Neural cell (in vitro differentiated cells): ENCODE measurements at regions not wholly inside any gene's neighbourhood (a gene's known extent, or its start where the extent isn't known, plus 50 kb on each side); places are given as distances from the start of the nearest gene placed in this dataset.

Source experiments
- H2AFZ ChIP-seq: fragments of 200-600, 300-800 bp; sonication (generic), shearing (Covaris generic); 2 replicates; pipeline ENCODE4 v1.6.0; 2014; ENCODE audit warnings: low read depth, mild to moderate bottlenecking, antibody characterized with exemption, low read length, moderate library complexity
- H3F3A ChIP-seq: fragments of 200-600 bp; shearing (Covaris generic); 2 replicates; pipeline ENCODE4 v1.6.1; 2016; ENCODE audit warnings: mild to moderate bottlenecking, moderate library complexity, mixed read lengths, antibody characterized with exemption, low read length; ENCODE audit not compliant: insufficient read depth, poor library complexity, severe bottlenecking
- H3K27ac ChIP-seq: fragments of 200-600, 300-800 bp; sonication (generic), shearing (Covaris generic); 2 replicates; pipeline ENCODE4 v1.5.1; 2014; ENCODE audit warnings: mild to moderate bottlenecking, low read length, moderate library complexity
- H3K27me3 ChIP-seq: fragments of 300-800, 200-600 bp; sonication (generic), shearing (Covaris generic); 2 replicates; pipeline ENCODE4 v1.6.0; 2014; ENCODE audit warnings: mild to moderate bottlenecking, low read depth, low read length, moderate library complexity; ENCODE audit not compliant: insufficient read depth
- H3K36me3 ChIP-seq: fragments of 300-800, 200-600 bp; sonication (generic), shearing (Covaris generic); 2 replicates; pipeline ENCODE4 v1.5.1; 2014; ENCODE audit warnings: mild to moderate bottlenecking, antibody characterized with exemption, low read length, moderate library complexity; ENCODE audit not compliant: insufficient read depth
- H3K4me2 ChIP-seq: fragments of 300-800, 200-600 bp; sonication (generic), shearing (Covaris generic); 2 replicates; pipeline ENCODE4 v1.6.0; 2014; ENCODE audit warnings: mild to moderate bottlenecking, low read length
- H3K4me3 ChIP-seq: fragments of 300-800, 200-600 bp; sonication (generic), shearing (Covaris generic); 2 replicates; pipeline ENCODE4 v1.5.1; 2014; ENCODE audit warnings: mild to moderate bottlenecking, low read length, moderate library complexity
- H3K79me2 ChIP-seq: fragments of 200-600 bp; shearing (Covaris generic); replicated peaks from 2 replicates; pipeline ENCODE4 v1.6.0; 2014; ENCODE audit warnings: mild to moderate bottlenecking, low read length, moderate library complexity; ENCODE audit not compliant: insufficient read depth
- H3K9ac ChIP-seq: fragments of 300-800, 200-600 bp; sonication (generic), shearing (Covaris generic); 2 replicates; pipeline ENCODE4 v1.6.1; 2016; ENCODE audit warnings: mild to moderate bottlenecking, low read length, mixed read lengths
- H3K9me2 ChIP-seq: fragments of 200-600 bp; shearing (Covaris generic); 2 replicates; pipeline ENCODE4 v1.6.1; 2016; ENCODE audit warnings: mild to moderate bottlenecking, low read length, mixed read lengths; ENCODE audit not compliant: insufficient read depth
- H3K9me3 ChIP-seq: fragments of 200-600, 300-800 bp; sonication (generic), shearing (Covaris generic); 2 replicates; pipeline ENCODE4 v1.6.1; 2016; ENCODE audit warnings: mild to moderate bottlenecking, mixed run types, low read length, moderate library complexity, mixed read lengths
- H4K20me1 ChIP-seq: fragments of 200-600 bp; shearing (Covaris generic); 2 replicates; pipeline ENCODE4 v1.6.1; 2016; ENCODE audit warnings: mild to moderate bottlenecking, mixed run types; ENCODE audit not compliant: insufficient read depth
- CTCF ChIP-seq: fragments of 450-650 bp; IDR thresholded peaks from 2 replicates; pipeline ENCODE4 v1.5.1; 2014; ENCODE audit warnings: antibody characterized with exemption, mild to moderate bottlenecking, moderate library complexity; ENCODE audit not compliant: poor library complexity, severe bottlenecking
- EP300 ChIP-seq: fragments of 450-650 bp; conservative IDR thresholded peaks from 2 replicates; pipeline ENCODE4 v1.6.1; 2014; ENCODE audit warnings: antibody characterized with exemption, mild to moderate bottlenecking, moderate library complexity; ENCODE audit not compliant: poor library complexity, severe bottlenecking
- EZH2 ChIP-seq: fragments of 200-600, 300-800 bp; shearing (Covaris generic), sonication (generic); IDR thresholded peaks from 2 replicates; pipeline ENCODE4 v1.6.1; 2014; ENCODE audit warnings: antibody characterized with exemption, low read length, borderline replicate concordance, mild to moderate bottlenecking; ENCODE audit not compliant: insufficient read depth, poor library complexity, severe bottlenecking
- MXI1 ChIP-seq: fragments of 450-650 bp; conservative IDR thresholded peaks from 2 replicates; pipeline ENCODE4 v1.6.1; 2014; ENCODE audit warnings: antibody characterized with exemption, mild to moderate bottlenecking; ENCODE audit not compliant: poor library complexity, severe bottlenecking
- POLR2AphosphoS5 ChIP-seq: IDR thresholded peaks from 2 replicates; pipeline ENCODE4 v1.6.1; 2012
- RAD21 ChIP-seq: fragments of 450-650 bp; conservative IDR thresholded peaks from 2 replicates; pipeline ENCODE4 v1.6.1; 2014; ENCODE audit warnings: antibody characterized with exemption, mild to moderate bottlenecking, moderate library complexity
- REST ChIP-seq: IDR thresholded peaks from 2 replicates; pipeline ENCODE4 v1.6.1; 2012; ENCODE audit warnings: borderline replicate concordance
- SMC3 ChIP-seq: fragments of 450-650 bp; conservative IDR thresholded peaks from 2 replicates; pipeline ENCODE4 v1.6.1; 2014; ENCODE audit warnings: antibody characterized with exemption, mild to moderate bottlenecking, moderate library complexity; ENCODE audit not compliant: poor library complexity
- TAF1 ChIP-seq: IDR thresholded peaks from 2 replicates; pipeline ENCODE4 v1.6.1; 2012; ENCODE audit warnings: low read depth

- Histone ChIP-seq H3K9me3 (no peaks in the 10 kb centered on the region), H3K9ac (no peak overlapping the region), H3K36me3 (no peaks in the 10 kb centered on the region), H3K79me2 (no peaks in the 10 kb centered on the region), H2AFZ (no peak overlapping the region), H3F3A (no peaks in the 10 kb centered on the region), H4K20me1 (no peaks in the 10 kb centered on the region), H3K27me3 (no peaks in the 10 kb centered on the region), H3K4me3 (no peak overlapping the region), H3K9me2 (no peaks in the 10 kb centered on the region), H3K4me2 (no peak overlapping the region), H3K27ac (no peak overlapping the region)
- TF ChIP-seq SMC3 = no peak
- TF ChIP-seq POLR2AphosphoS5 = no peak
- TF ChIP-seq EZH2 = no peak
- TF ChIP-seq TAF1 = no peak
- TF ChIP-seq RAD21 = no peak
- no peak for TF ChIP-seq REST
- TF ChIP-seq MXI1 = no peak
- TF ChIP-seq CTCF = no peak
- no peak for TF ChIP-seq EP300
Observed at GRCh38 chr4:136392576-136392975, 1139.7 kb downstream of the PCDH18 start.

GRCh38 chr4:136390824-136391223 is 1141.5 kb downstream of the PCDH18 start:
- no peaks in the 10 kb centered on the region for H3K79me2 ChIP-seq
- no peaks in the 10 kb centered on the region for H3K9me2 ChIP-seq
- no peak overlapping the region for H2AFZ ChIP-seq
- H3F3A ChIP-seq = no peaks in the 10 kb centered on the region
- no peak overlapping the region for H3K4me3 ChIP-seq
- no peaks in the 10 kb centered on the region for H3K9me3 ChIP-seq
- H3K27me3 ChIP-seq = no peaks in the 10 kb centered on the region
- H3K9ac ChIP-seq = no peak overlapping the region
- no peaks in the 10 kb centered on the region for H3K36me3 ChIP-seq
- H3K27ac ChIP-seq = no peak overlapping the region
- no peak overlapping the region for H3K4me2 ChIP-seq
- TF ChIP-seq RAD21 (no peak), EP300 (no peak), POLR2AphosphoS5 (no peak), SMC3 (no peak), TAF1 (no peak), MXI1 (no peak), CTCF (no peak), REST (no peak), EZH2 (no peak)
- H4K20me1 ChIP-seq = no peaks in the 10 kb centered on the region
